HEK293 (cell line): ENCODE measurements at regions not wholly inside any gene's neighbourhood (a gene's known extent, or its start where the extent isn't known, plus 50 kb on each side); places are given as distances from the start of the nearest gene placed in this dataset.

Source experiments
- ZNF274 ChIP-seq, 2 experiments: fragments of 200-500 bp in 1 of 2; fragments of 450-650 bp in 1 of 2; sonication (Bioruptor generic) in 1 of 2; formaldehyde crosslinking in 1 of 2; IDR thresholded peaks; 2 replicates each; pipeline versions ENCODE4 v1.5.1 to v1.6.1; 2014 to 2016; ENCODE audit warnings: borderline replicate concordance in 1 of 2, inconsistent platforms in 1 of 2, low read length in 1 of 2, missing biosample characterization in 1 of 2, missing genetic modification characterization in 1 of 2
- ZNF670 ChIP-seq: fragments of 450-650 bp; formaldehyde crosslinking; IDR thresholded peaks from 2 replicates; pipeline ENCODE4 v1.5.1; 2016; ENCODE audit warnings: missing biosample characterization, missing genetic modification characterization, low read depth
- TF ChIP-seq, protein P1 (sequence below): fragments of 450-650 bp; formaldehyde crosslinking; IDR thresholded peaks from 2 replicates; pipeline ENCODE4 v1.5.1; 2016; ENCODE audit warnings: missing biosample characterization, missing genetic modification characterization
- TF ChIP-seq, protein P2 (sequence below): fragments of 450-650 bp; formaldehyde crosslinking; IDR thresholded peaks from 2 replicates; pipeline ENCODE4 v1.5.1; 2017; ENCODE audit warnings: missing biosample characterization, missing genetic modification characterization

DNA sequence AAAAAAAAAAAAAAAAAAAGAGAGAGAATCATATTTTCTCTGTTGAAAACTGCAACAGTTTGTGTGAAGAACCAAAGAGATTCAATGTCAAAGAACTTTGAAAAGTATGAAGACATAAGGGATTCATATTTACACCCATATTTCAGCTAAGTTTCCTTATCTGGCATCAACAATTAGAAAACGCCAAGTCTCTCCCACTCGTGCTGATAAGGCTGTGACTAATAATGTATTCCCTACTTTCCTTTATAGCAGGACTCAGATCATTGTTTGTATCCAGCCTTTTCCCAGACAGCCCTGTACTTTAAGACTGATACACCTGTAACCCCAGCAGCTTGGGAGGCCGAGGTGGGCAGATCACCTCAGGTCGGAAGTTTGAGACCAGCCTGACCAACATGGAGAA, 54.1 kb upstream of the STK32A start:
- TF ChIP-seq ZNF670 (tag by site-specific recombination) (no peak), ZNF274 (IDR thresholded peaks at IDR 0.05; ENCODE audit: low read length) (no peak), ZNF274 (tag by site-specific recombination; IDR thresholded peaks at IDR 0.05; ENCODE audit: borderline replicate concordance) (no peak)
- TF ChIP-seq, protein P1, sequence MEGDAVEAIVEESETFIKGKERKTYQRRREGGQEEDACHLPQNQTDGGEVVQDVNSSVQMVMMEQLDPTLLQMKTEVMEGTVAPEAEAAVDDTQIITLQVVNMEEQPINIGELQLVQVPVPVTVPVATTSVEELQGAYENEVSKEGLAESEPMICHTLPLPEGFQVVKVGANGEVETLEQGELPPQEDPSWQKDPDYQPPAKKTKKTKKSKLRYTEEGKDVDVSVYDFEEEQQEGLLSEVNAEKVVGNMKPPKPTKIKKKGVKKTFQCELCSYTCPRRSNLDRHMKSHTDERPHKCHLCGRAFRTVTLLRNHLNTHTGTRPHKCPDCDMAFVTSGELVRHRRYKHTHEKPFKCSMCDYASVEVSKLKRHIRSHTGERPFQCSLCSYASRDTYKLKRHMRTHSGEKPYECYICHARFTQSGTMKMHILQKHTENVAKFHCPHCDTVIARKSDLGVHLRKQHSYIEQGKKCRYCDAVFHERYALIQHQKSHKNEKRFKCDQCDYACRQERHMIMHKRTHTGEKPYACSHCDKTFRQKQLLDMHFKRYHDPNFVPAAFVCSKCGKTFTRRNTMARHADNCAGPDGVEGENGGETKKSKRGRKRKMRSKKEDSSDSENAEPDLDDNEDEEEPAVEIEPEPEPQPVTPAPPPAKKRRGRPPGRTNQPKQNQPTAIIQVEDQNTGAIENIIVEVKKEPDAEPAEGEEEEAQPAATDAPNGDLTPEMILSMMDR (tag by site-specific recombination), result no peak
- TF ChIP-seq, protein P2, sequence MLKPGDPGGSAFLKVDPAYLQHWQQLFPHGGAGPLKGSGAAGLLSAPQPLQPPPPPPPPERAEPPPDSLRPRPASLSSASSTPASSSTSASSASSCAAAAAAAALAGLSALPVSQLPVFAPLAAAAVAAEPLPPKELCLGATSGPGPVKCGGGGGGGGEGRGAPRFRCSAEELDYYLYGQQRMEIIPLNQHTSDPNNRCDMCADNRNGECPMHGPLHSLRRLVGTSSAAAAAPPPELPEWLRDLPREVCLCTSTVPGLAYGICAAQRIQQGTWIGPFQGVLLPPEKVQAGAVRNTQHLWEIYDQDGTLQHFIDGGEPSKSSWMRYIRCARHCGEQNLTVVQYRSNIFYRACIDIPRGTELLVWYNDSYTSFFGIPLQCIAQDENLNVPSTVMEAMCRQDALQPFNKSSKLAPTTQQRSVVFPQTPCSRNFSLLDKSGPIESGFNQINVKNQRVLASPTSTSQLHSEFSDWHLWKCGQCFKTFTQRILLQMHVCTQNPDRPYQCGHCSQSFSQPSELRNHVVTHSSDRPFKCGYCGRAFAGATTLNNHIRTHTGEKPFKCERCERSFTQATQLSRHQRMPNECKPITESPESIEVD (tag by site-specific recombination), result no peak
